H9 (cell line): ENCODE measurements at regions not wholly inside any gene's neighbourhood (a gene's known extent, or its start where the extent isn't known, plus 50 kb on each side); places are given as distances from the start of the nearest gene placed in this dataset.

Source experiments
- DNase-seq: peaks from one replicate; pipeline ENCODE4 v3.0.0-alpha.2; 2017
- H2AFZ ChIP-seq: one replicate; pipeline ENCODE4 v1.6.1; 2013; ENCODE audit warnings: mild to moderate bottlenecking, low read length, control low read depth, moderate library complexity
- H2AK5ac ChIP-seq: 2 replicates; pipeline ENCODE4 v1.6.1; 2013; ENCODE audit warnings: low read length, control low read depth, mixed read lengths; ENCODE audit not compliant: insufficient read length
- H2BK120ac ChIP-seq: one replicate; pipeline ENCODE4 v1.6.1; 2013; ENCODE audit warnings: low read depth, mild to moderate bottlenecking, low read length, control low read depth, inconsistent platforms; ENCODE audit not compliant: poor library complexity, severe bottlenecking
- H2BK12ac ChIP-seq: 2 replicates; pipeline ENCODE4 v1.6.1; 2013; ENCODE audit warnings: low read length, control low read depth, mixed read lengths, low read depth; ENCODE audit not compliant: insufficient read length
- H2BK15ac ChIP-seq: 2 replicates; pipeline ENCODE4 v1.6.1; 2013; ENCODE audit warnings: low read depth, low read length, control low read depth
- H2BK20ac ChIP-seq: one replicate; pipeline ENCODE4 v1.6.1; 2013; ENCODE audit warnings: low read depth, mild to moderate bottlenecking, low read length, control low read depth, inconsistent platforms; ENCODE audit not compliant: poor library complexity, severe bottlenecking
- H2BK5ac ChIP-seq: 2 replicates; pipeline ENCODE4 v1.6.1; 2013; ENCODE audit warnings: low read length, control low read depth, mixed read lengths; ENCODE audit not compliant: insufficient read length
- H3K14ac ChIP-seq: 2 replicates; pipeline ENCODE4 v1.6.1; 2013; ENCODE audit warnings: low read length, control low read depth; ENCODE audit not compliant: insufficient read depth
- H3K18ac ChIP-seq: 2 replicates; pipeline ENCODE4 v1.6.1; 2013; ENCODE audit warnings: low read depth, mild to moderate bottlenecking, mixed read lengths, low read length, control low read depth; ENCODE audit not compliant: insufficient read length
- H3K23ac ChIP-seq: 2 replicates; pipeline ENCODE4 v1.6.1; 2013; ENCODE audit warnings: low read length, control low read depth, mixed read lengths, low read depth; ENCODE audit not compliant: insufficient read length
- H3K23me2 ChIP-seq: 2 replicates; pipeline ENCODE4 v1.6.1; 2013; ENCODE audit warnings: low read depth, mild to moderate bottlenecking, mixed read lengths, low read length, control low read depth; ENCODE audit not compliant: insufficient read length, poor library complexity, severe bottlenecking
- H3K27ac ChIP-seq: 2 replicates; pipeline ENCODE4 v1.5.1; 2013; ENCODE audit warnings: low read length, control low read depth, mixed read lengths, low read depth; ENCODE audit not compliant: insufficient read length
- H3K27me3 ChIP-seq: 2 replicates; pipeline ENCODE4 v1.6.1; 2013; ENCODE audit warnings: low read length, control low read depth, inconsistent platforms; ENCODE audit not compliant: insufficient read depth
- H3K4ac ChIP-seq: 2 replicates; pipeline ENCODE4 v1.6.1; 2013; ENCODE audit warnings: low read depth, mild to moderate bottlenecking, control low read depth, inconsistent platforms, low read length, moderate library complexity
- H3K4me1 ChIP-seq: 2 replicates; pipeline ENCODE4 v1.6.1; 2013; ENCODE audit warnings: low read length, control low read depth, inconsistent platforms; ENCODE audit not compliant: insufficient read depth
- H3K4me2 ChIP-seq: 2 replicates; pipeline ENCODE4 v1.6.1; 2013; ENCODE audit warnings: low read length, control low read depth, mixed read lengths; ENCODE audit not compliant: insufficient read length, insufficient read depth
- H3K56ac ChIP-seq: 2 replicates; pipeline ENCODE4 v1.6.1; 2013; ENCODE audit warnings: low read depth, mild to moderate bottlenecking, mixed read lengths, low read length, control low read depth; ENCODE audit not compliant: insufficient read length
- H3K79me1 ChIP-seq: 2 replicates; pipeline ENCODE4 v1.6.1; 2013; ENCODE audit warnings: low read depth, mild to moderate bottlenecking, moderate library complexity, low read length, control low read depth, inconsistent platforms; ENCODE audit not compliant: insufficient read depth, poor library complexity, severe bottlenecking
- H3K79me2 ChIP-seq: 2 replicates; pipeline ENCODE4 v1.6.1; 2013; ENCODE audit warnings: low read length, control low read depth, inconsistent platforms; ENCODE audit not compliant: insufficient read depth
- H3K9ac ChIP-seq: 2 replicates; pipeline ENCODE4 v1.6.1; 2013; ENCODE audit warnings: low read length, control low read depth, mixed read lengths; ENCODE audit not compliant: insufficient read length; ENCODE audit errors: extremely low read depth
- H3K9me3 ChIP-seq: one replicate; pipeline ENCODE4 v1.6.1; 2013; ENCODE audit warnings: low read depth, low read length, inconsistent platforms; ENCODE audit not compliant: control insufficient read depth
- H3T11ph ChIP-seq: one replicate; pipeline ENCODE4 v1.6.1; 2013; ENCODE audit warnings: mild to moderate bottlenecking, low read length, control low read depth, inconsistent platforms
- H4K20me1 ChIP-seq: one replicate; pipeline ENCODE4 v1.6.1; 2013; ENCODE audit not compliant: control insufficient read depth, insufficient read length, insufficient read depth
- H4K5ac ChIP-seq: 2 replicates; pipeline ENCODE4 v1.6.1; 2013; ENCODE audit warnings: low read depth, mild to moderate bottlenecking, mixed read lengths, low read length, control low read depth; ENCODE audit not compliant: insufficient read length
- H4K8ac ChIP-seq: replicated peaks from 2 replicates; pipeline ENCODE4 v1.6.1; 2013; ENCODE audit warnings: low read length, control low read depth, mixed read lengths, low read depth; ENCODE audit not compliant: insufficient read length
- H4K91ac ChIP-seq: 2 replicates; pipeline ENCODE4 v1.6.1; 2013; ENCODE audit warnings: low read depth, mild to moderate bottlenecking, moderate library complexity, mixed read lengths, low read length, control low read depth; ENCODE audit not compliant: insufficient read length
- H3K27ac Mint-ChIP-seq, 3 experiments: 2 replicates in 2 of 3; 3 replicates in 1 of 3; pipeline ENCODE4 v1.8.0; 2020 to 2021; ENCODE audit warnings: mixed read lengths in 3 of 3, mild to moderate bottlenecking in 1 of 3, moderate library complexity in 1 of 3
- H3K27me3 Mint-ChIP-seq: 2 replicates; pipeline ENCODE4 v1.8.0; 2021; ENCODE audit warnings: low read depth, mild to moderate bottlenecking, moderate library complexity, mixed read lengths
- H3K36me3 Mint-ChIP-seq, 3 experiments: 2 replicates in 2 of 3; 3 replicates in 1 of 3; pipeline ENCODE4 v1.8.0; 2020 to 2021; ENCODE audit warnings: low read depth in 3 of 3, mixed read lengths in 3 of 3; ENCODE audit not compliant: insufficient read depth in 1 of 3
- H3K4me1 Mint-ChIP-seq, 2 experiments: 2 replicates each; pipeline ENCODE4 v1.8.0; 2020; ENCODE audit warnings: mixed read lengths in 2 of 2
- H3K4me3 Mint-ChIP-seq, 2 experiments: 2 replicates in 1 of 2; 3 replicates in 1 of 2; pipeline ENCODE4 v1.8.0; 2020 to 2021; ENCODE audit warnings: mild to moderate bottlenecking in 2 of 2, mixed read lengths in 2 of 2, moderate library complexity in 1 of 2
- H3K9me3 Mint-ChIP-seq, 2 experiments: 2 replicates in 1 of 2; 3 replicates in 1 of 2; pipeline ENCODE4 v1.8.0; 2020; ENCODE audit warnings: mild to moderate bottlenecking in 2 of 2, mixed read lengths in 2 of 2, moderate library complexity in 1 of 2
- WGBS: extraction: QIAGEN DNeasy Blood & Tissue Kit; methylation state at CpG from one replicate; pipeline ENCODE4 v1.1.7; 2013; ENCODE audit warnings: missing lambda C conversion rate, low lambda C conversion rate, mixed read lengths; ENCODE audit not compliant: insufficient read length; ENCODE audit errors: extremely low coverage; 5-methylcytosine and 5-hydroxymethylcytosine counted together
- TF ChIP-seq, protein P1 (sequence below): fragments of 200-600 bp; sonication (generic); conservative IDR thresholded peaks from 3 replicates; pipeline ENCODE4 v1.8.0; 2021; ENCODE audit warnings: antibody characterized with exemption, mild to moderate bottlenecking

DNA sequence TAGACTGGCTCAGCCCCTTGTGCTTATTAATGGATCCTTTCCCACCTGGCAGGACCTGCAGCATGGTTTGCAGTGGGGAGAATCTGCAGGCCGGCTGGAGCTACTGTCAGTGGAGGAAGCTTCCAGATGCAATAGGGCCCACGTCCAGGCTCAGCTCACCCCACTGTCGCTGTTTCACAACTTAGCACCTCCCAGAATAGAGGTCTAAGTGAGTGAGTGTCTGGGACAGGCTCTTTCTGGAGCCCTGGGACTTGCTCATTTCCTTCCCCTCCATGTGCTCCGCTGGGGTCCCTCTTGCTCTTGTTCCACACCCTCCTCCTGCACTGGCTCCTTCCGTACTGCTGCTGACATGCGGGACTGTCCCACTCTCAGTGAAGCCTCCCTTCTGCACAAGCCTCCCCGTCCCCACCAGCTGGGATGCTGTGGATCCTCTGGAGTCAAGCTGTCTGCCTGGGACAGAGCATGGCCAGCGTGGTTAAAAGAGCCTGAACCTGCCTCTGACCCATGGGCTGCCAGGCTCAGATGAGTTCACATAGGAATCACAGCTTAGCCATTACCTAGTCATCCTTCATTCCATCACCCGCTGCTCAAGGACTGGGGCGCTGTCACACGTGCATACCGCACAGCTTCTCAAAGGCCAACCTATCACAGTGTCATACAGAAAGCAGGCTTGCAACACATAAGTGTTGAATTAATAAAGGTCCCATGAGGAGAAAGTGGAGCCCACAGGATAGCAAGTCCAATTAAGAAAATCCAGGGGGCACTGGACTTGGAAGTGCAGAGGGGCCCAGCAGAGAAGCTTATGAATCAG, 135.9 kb downstream of the ACKR3 start:
- H4K91ac ChIP-seq, result no peak overlapping the region
- no peak overlapping the region for H4K5ac ChIP-seq
- H3K56ac ChIP-seq, result no peak overlapping the region
- no peak overlapping the region for H2BK12ac ChIP-seq
- no peak overlapping the region for H3T11ph ChIP-seq
- Mint-ChIP-seq H3K4me3 (no peak overlapping the region), H3K4me1 (peaks cover 0 to 2% of the 10 kb centered on the region in 2 experiments; a peak in 1 of 4 replicates), H3K27me3 (peaks cover 2% of the 10 kb centered on the region), H3K9me3 (peaks cover 0 to 6% of the 10 kb centered on the region in 2 experiments; a peak in 2 of 5 replicates), H3K27ac (no peak overlapping the region; a peak in 1 of 7 replicates), H3K36me3 (no peaks in the 10 kb centered on the region)
- no peak overlapping the region for H3K4me2 ChIP-seq
- no peak for DNase-seq
- H3K4me1 ChIP-seq, result no peaks in the 10 kb centered on the region
- TF ChIP-seq, protein P1, sequence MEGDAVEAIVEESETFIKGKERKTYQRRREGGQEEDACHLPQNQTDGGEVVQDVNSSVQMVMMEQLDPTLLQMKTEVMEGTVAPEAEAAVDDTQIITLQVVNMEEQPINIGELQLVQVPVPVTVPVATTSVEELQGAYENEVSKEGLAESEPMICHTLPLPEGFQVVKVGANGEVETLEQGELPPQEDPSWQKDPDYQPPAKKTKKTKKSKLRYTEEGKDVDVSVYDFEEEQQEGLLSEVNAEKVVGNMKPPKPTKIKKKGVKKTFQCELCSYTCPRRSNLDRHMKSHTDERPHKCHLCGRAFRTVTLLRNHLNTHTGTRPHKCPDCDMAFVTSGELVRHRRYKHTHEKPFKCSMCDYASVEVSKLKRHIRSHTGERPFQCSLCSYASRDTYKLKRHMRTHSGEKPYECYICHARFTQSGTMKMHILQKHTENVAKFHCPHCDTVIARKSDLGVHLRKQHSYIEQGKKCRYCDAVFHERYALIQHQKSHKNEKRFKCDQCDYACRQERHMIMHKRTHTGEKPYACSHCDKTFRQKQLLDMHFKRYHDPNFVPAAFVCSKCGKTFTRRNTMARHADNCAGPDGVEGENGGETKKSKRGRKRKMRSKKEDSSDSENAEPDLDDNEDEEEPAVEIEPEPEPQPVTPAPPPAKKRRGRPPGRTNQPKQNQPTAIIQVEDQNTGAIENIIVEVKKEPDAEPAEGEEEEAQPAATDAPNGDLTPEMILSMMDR, result no peak
- no peaks in the 10 kb centered on the region for H3K23me2 ChIP-seq
- no peaks in the 10 kb centered on the region for H3K79me2 ChIP-seq
- WGBS, result no CpG with 5 or more reads among the region's 12 CpGs
- H4K8ac ChIP-seq, result no peak overlapping the region
- no peak overlapping the region for H3K14ac ChIP-seq
- H2BK5ac ChIP-seq, result no peak overlapping the region
- H3K18ac ChIP-seq, result no peak overlapping the region
- H3K9me3 ChIP-seq, result no peaks in the 10 kb centered on the region
- H2AFZ ChIP-seq, result no peak overlapping the region
- no peak overlapping the region for H2AK5ac ChIP-seq
- no peaks in the 10 kb centered on the region for H3K79me1 ChIP-seq
- no peak overlapping the region for H3K23ac ChIP-seq
- no peak overlapping the region for H2BK120ac ChIP-seq
- H2BK15ac ChIP-seq, result no peak overlapping the region
- no peak overlapping the region for H2BK20ac ChIP-seq
- H3K27me3 ChIP-seq, result no peaks in the 10 kb centered on the region
- no peak overlapping the region for H3K4ac ChIP-seq
- no peak overlapping the region for H3K9ac ChIP-seq
- H4K20me1 ChIP-seq, result peaks cover 3% of the 10 kb centered on the region
- H3K27ac ChIP-seq, result no peak overlapping the region
